ENCODE measurements at regions not wholly inside any gene's neighbourhood (a gene's known extent, or its start where the extent isn't known, plus 50 kb on each side); places are given as distances from the start of the nearest gene placed in this dataset.

GRCh38 chr18:73918816-73919215 is 228.8 kb downstream of the FBXO15 start:
- no peak for DNase-seq (ENCODE audit: low spot score)

- no peak for DNase-seq (ENCODE audit: low spot score)
Measured at GRCh38 chr18:73917046-73917445, 230.6 kb downstream of the FBXO15 start.

- no peak for DNase-seq (ENCODE audit: low spot score)
Measured at GRCh38 chr18:73913505-73913904, 234.1 kb downstream of the FBXO15 start.

GRCh38 chr18:73908323-73908722 is 239.3 kb downstream of the FBXO15 start:
- no peak for DNase-seq (ENCODE audit: low spot score)

GRCh38 chr18:73901566-73901965 is 246.1 kb downstream of the FBXO15 start:
- DNase-seq (ENCODE audit: low spot score): no peak

GRCh38 chr18:73901151-73901550 is 246.5 kb downstream of the FBXO15 start:
- DNase-seq (ENCODE audit: low spot score): no peak

- no peak for DNase-seq (ENCODE audit: low spot score)
Measured at GRCh38 chr18:73900106-73900835, 247.4 kb downstream of the FBXO15 start.

- DNase-seq (ENCODE audit: low spot score): no peak
Measured at GRCh38 chr18:73897517-73897916, 250.1 kb downstream of the FBXO15 start.

GRCh38 chr18:73896685-73897084 is 250.9 kb downstream of the FBXO15 start:
- no peak for DNase-seq (ENCODE audit: low spot score)

- no peak for DNase-seq (ENCODE audit: low spot score)
Measured at GRCh38 chr18:73895701-73896100, 251.9 kb downstream of the FBXO15 start.

GRCh38 chr18:73893880-73894279 is 253.8 kb downstream of the FBXO15 start:
- no peak for DNase-seq (ENCODE audit: low spot score)

GRCh38 chr18:73891572-73892421 is 255.8 kb downstream of the FBXO15 start:
- DNase-seq (ENCODE audit: low spot score): peak; percentile 10

GRCh38 chr18:73888565-73888964 is 259.1 kb downstream of the FBXO15 start:
- no peak for DNase-seq (ENCODE audit: low spot score)

- no peak for DNase-seq (ENCODE audit: low spot score)
Measured at GRCh38 chr18:73887801-73888200, 259.8 kb downstream of the FBXO15 start.

GRCh38 chr18:73884868-73885267 is 262.8 kb downstream of the FBXO15 start:
- no peak for DNase-seq (ENCODE audit: low spot score)

- no peak for DNase-seq (ENCODE audit: low spot score)
Measured at GRCh38 chr18:73881396-73881917, 266.2 kb downstream of the FBXO15 start.

GRCh38 chr18:73880387-73880786 is 267.2 kb downstream of the FBXO15 start:
- DNase-seq (ENCODE audit: low spot score): no peak

GRCh38 chr18:73879766-73880165 is 267.9 kb downstream of the FBXO15 start:
- DNase-seq (ENCODE audit: low spot score): no peak

- no peak for DNase-seq (ENCODE audit: low spot score)
Measured at GRCh38 chr18:73879328-73879727, 268.3 kb downstream of the FBXO15 start.

- no peak for DNase-seq (ENCODE audit: low spot score)
Measured at GRCh38 chr18:73869182-73869581, 278.5 kb downstream of the FBXO15 start.

GRCh38 chr18:73861771-73862170 is 285.9 kb downstream of the FBXO15 start:
- no peak for DNase-seq (ENCODE audit: low spot score)

- no peak for DNase-seq (ENCODE audit: low spot score)
Measured at GRCh38 chr18:73859837-73860397, 287.7 kb downstream of the FBXO15 start.
